Fibroblast of skin of right biceps (primary cell): ENCODE measurements at regions not wholly inside any gene's neighbourhood (a gene's known extent, or its start where the extent isn't known, plus 50 kb on each side); places are given as distances from the start of the nearest gene placed in this dataset.
A peak's percentile ranks its signal among the peaks of the same experiment; 100 is the strongest.

Experiments
- DNase-seq: peaks from one replicate; pipeline ENCODE4 v3.0.0-alpha.2; 2013

GRCh38 chr6:166770216-166771116 lies 143.4 kb upstream of the RPS6KA2 start:
- no peak for DNase-seq

GRCh38 chr6:166769648-166770047 lies 142.6 kb upstream of the RPS6KA2 start:
- DNase-seq, result no peak

DNA sequence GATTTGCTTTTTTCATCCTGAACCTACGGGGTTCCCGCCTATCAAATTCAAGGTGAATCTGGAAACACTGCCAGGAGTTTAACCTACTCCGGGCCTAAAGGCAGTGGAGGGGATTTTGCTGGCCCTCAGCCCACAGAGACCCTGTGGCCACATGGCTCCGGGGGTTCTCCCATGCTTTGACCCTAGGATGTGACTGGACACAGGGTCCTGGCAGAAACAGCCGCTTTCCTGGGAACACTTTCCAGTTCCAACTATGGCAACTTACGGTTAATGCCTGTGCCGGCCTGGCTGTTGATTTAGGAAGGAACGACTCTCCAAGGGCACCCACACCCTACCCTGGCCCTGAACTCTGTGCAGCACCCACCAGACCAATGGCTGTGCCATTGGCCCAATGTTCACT lies 141.7 kb upstream of the RPS6KA2 start:
- no peak for DNase-seq

DNA sequence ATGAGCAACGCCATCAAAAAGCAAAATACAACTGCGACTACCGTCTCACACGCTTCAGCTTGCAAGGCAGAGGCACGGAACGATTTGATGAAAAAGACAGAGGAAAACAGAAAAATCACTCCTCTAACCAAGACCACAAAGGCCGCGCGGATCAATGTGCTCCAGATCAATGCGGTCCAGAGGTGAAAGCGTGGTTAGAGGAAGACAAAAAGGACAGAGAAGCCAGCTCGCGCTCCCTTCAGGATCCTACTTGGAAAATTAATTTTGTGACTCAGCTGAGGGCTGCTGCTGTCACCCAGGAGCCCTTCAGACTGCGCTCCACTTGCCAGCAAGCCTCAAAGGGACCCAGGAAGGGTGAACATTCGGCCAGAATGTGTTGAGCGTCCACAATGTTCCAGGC lies 140.2 kb upstream of the RPS6KA2 start:
- DNase-seq, result no peak

DNA sequence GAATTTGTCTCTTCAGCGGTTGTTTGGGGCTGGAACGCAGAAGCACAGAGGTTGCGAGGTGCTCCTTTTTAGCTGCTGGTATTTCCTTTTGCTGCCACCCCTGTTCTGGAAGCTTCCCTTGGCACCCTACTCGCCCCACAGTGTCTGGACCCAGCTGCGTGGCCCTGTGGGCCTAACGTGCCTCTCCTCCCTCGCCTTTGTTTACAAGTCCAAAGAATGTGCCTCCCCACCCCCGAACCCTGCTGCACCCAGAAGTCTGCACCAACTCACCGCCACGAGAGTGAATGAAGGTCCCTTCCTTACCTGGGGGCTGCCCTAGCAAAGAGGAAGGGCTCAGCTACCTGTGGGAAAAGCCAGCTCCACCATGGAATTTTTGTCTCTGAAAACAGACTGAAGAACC lies 139.7 kb upstream of the RPS6KA2 start:
- no peak for DNase-seq

DNA sequence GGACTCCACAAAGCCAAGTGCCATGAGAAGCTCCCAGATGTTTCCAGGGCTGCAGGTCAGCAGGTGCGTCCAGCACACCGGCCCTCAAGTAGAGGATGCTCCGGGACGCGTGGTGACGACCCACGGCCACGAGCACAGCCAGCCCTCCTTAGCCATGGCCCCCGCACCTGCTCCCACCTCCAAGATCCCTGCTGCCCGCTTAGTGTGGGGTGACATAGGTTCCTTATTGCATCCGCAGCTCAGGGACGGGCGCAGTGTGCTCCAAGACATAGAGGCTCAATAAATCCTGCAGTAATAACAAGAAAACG lies 138.1 kb upstream of the RPS6KA2 start:
- DNase-seq, result no peak

GRCh38 chr6:166764473-166765233 lies 137.6 kb upstream of the RPS6KA2 start:
- no peak for DNase-seq

DNA sequence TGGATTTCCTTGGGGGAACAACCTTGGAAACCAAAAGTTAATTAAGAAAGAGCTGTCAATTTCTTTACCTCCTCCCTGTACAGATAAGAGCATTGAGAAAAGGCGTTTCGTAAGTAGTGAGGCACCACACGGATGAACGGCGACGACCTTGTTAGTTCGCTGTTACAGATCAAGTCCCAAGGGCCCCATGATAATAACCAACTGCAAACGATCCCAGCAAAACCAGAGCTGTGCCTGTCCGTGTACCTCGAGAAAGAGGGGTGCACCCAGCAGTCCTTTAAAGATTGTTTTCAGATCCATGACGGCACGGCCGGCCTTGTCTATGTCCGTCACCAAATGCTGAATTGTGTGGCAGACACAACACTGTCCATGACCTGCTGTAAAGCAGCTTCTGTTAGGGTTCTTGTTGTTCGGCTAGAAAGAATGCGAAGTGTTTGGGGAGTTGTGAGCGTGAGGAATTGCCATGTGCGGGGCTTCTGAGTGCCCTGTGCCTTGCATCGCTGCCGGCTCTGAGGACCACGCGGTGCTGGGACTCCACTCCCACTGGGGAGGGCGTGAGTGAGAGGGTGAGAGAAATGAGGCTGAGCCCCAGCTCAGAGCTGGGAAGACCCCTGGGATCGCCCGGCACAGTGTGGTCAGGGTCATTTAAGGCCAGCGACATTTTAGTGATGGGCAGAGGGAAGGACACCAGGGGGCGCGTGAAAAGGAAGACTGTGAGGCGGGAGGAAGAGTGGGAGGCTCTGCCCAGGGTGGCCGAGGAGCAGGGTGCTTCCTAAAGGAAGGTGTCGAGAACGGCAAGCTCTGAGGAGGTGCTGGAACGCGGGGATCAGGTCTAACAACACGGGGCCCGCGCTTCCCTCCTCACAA lies 136.8 kb upstream of the RPS6KA2 start:
- no peak for DNase-seq

DNA sequence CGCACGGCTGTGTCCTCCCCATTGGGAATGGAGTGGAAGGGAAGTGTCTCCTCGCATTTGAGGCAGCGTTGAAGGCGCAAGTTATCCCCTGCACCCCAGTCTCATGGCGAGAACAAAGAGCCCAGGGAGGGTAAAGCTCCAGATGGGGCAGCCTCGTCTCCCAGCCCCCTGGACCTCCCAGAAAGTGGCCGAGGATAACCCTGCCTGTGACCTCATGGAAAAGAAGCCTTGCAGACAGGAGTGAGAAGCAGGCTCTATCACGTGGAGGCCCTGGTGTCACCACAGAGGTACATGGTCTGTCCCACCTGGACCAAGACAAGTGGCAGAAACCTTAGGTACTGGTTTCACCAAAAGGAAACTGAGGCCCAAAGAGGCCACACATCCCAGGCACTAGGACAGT lies 134.8 kb upstream of the RPS6KA2 start:
- DNase-seq, result no peak

DNA sequence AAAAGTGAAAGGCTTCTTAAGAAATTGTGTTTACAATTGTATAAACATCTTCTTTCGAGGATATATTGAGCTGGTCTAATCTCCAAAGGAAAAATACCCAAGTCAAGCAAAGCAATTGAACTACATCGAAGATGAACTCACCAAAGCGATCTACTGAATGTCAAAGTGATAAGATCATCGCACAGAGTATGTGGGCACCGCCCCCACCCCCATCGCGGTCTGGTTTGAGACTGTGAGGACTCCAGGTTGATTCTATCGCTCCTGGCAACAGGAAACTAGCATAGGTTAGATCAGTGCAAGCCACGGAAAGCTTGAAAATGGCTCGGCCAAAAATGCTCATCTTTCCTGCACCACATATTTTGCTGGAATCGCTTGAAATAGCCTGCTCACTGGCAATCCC lies 133.2 kb upstream of the RPS6KA2 start:
- no peak for DNase-seq

GRCh38 chr6:166758136-166758704 lies 131.2 kb upstream of the RPS6KA2 start:
- no peak for DNase-seq

- DNase-seq, result peak; percentile 32
Measured at GRCh38 chr6:166757232-166758135, 130.4 kb upstream of the RPS6KA2 start.

DNA sequence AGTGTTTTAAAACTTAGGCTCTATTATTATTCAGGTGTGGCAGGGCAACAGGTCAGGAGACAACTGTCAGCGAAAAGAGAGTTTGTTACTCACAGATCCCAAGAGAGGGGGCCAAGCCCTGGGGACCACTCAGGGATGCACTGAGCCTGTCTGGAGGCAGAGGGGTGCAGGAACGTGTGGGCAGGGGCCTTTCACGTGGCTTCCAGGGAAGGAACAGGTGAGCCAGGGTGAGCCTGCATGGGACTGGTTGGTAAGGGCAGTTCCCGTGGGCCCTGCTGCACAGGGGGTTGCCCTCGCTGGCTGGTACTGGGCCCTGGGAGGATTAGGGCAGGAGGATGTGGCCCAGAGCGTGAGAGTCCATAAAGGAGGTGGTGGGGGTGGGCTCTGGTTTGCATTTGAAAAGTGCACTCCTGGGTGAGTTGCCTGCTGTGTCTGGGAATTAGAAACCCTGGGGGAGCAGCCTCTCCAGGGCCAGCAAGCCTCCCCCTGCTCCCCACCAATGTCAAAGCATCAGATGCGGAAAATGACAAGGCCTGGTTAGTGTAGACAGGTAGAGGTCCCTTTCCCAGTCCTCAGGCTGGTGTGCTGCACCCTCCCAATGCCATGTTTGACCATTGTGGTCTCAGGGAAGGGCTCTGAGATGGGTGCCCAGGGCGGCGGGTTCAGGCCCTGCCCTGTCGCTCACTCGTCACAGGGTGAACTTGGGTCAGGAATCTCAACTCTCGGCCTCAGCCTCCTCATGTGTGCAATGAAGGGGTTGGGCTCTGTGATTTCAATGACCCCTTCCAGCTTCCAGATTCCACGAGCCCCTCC lies 127.4 kb upstream of the RPS6KA2 start:
- DNase-seq, result no peak

DNA sequence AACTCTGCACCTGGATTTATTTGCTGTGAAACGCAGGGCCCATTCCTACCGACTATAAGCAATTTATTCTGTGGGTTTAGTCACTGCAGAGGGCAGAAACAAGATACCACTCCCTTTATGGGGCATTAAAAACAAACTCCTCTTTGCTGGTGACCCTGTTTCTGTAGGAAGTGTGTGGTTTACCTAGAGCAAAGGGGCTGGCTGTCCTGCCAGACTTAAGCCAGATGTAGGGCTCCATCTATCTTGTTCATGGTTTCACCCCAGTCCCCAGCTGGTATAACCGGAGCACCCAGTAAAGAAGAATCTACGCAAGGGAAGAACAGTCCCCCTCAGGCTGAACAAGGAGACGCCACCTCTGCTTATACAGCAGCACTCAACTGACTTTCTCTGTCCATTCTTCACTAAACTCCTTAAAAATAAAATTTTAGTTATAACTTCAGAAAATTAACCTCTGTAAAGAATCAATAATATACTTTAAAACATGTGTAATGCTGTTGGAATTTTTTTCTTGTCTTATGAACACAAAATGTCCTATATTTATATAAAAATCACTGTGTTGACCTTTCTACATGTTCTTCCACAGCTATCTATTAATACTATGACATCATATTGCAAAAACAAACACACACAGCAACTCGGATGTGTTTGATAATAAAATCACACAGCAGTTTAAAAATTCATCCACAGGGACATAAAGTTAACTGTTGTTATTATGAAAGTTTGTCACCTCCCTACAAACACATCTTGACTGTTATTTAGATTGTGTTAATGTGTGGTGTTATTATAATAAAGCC lies 126.1 kb upstream of the RPS6KA2 start:
- DNase-seq, result no peak

GRCh38 chr6:166752097-166752496 lies 125.0 kb upstream of the RPS6KA2 start:
- DNase-seq, result no peak

DNA sequence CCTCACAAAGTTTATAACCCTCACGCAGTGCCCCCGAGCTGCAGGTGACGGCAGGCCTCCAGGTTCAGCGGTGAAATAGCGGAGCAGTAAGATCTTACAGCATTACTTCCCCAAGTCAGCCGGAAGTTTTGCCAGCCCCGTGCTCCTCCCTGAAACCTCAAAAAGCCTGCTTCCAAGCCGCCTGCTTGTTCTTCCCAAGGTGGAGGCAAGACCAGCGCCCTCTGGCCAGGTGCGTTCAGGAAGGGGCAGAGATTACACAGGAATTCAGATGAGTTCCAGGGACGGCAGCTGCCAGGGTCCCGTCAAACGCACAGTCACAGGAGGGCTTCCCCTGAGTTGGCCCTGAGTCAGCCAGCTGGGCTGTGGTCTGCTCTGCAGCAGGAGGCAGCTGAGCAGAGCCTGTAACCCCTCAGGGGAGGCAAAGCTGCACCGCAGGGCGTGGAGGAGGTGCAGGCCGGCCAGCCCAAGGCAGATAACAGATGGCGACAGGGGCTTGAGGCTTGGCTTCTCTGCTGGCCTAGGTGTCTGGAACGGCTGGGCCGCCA lies 124.1 kb upstream of the RPS6KA2 start:
- peak; percentile 10 for DNase-seq

DNA sequence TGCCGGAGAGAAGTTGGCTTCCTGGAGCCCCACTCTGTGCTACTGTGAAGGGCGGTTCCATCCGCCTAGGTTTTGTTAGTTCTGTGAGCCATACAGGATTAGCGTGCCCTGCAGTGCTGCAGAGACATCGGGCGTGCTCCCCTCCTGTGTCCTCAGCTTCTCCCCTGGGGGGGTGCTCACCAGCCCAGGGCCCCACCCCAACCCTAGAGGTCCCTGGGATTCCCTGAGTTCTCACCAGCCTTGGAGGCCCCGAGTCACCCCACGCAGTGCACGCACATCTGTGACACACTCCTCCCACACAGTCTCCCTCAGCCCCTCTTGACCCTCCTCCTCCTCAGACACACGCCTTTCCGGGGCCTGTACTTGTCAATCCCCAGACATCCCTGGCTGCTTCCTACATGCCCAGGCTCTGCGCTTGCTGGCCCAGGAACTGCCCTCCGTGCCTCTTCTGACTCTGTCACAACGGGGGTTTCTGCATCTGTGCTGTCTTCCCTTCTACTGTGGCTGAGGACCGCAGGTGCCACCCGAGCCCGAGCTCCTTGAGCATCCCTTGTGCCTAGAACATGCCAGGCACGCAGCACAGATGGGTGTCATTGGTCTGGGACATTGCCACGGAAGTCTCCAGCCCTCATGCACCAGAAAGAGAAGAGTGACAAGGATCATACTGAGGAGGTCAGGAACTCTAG lies 123.2 kb upstream of the RPS6KA2 start:
- DNase-seq, result no peak

DNA sequence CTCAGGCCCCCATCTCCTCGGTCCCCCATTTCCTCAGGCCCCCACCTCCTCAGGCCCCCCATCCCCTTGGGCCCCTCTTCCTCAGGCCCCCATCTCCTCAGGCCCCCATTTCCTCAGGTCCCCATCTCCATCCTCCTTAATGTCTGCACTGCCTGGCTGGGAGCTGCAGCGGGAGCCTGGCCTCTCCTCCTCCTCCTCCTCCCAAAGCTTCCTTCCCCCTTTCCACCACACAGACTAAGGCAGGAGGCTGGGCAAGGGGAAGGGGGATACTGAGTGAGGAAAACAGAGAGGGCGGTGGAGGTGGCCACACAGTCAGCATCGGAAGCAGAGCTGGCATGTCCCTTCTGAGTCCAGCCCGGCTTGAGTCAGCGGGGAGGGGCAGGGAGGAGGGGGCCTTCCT lies 122.6 kb upstream of the RPS6KA2 start:
- DNase-seq, result no peak
